ENCODE measurements at regions not wholly inside any gene's neighbourhood (a gene's known extent, or its start where the extent isn't known, plus 50 kb on each side); places are given as distances from the start of the nearest gene placed in this dataset.

GRCh38 chr6:113648698-113649097, 208.4 kb upstream of the MARCKS start:
- Histone ChIP-seq H3K4me3 (ENCODE audit: low read depth, low read length) (no peak overlapping the region), H3K9me3 (ENCODE audit: severe bottlenecking) (no peaks in the 10 kb centered on the region)
- DNase-seq = no peak

GRCh38 chr6:113649276-113649675, 207.9 kb upstream of the MARCKS start:
- Histone ChIP-seq H3K9me3 (ENCODE audit: severe bottlenecking) (no peaks in the 10 kb centered on the region), H3K27ac (no peak overlapping the region), H3K27me3 (ENCODE audit: insufficient read depth, low read depth, severe bottlenecking) (no peaks in the 10 kb centered on the region), H3K36me3 (no peaks in the 10 kb centered on the region), H3K4me3 (ENCODE audit: low read depth, low read length) (no peak overlapping the region)
- DNase-seq = no peak
- TF ChIP-seq, protein P1, sequence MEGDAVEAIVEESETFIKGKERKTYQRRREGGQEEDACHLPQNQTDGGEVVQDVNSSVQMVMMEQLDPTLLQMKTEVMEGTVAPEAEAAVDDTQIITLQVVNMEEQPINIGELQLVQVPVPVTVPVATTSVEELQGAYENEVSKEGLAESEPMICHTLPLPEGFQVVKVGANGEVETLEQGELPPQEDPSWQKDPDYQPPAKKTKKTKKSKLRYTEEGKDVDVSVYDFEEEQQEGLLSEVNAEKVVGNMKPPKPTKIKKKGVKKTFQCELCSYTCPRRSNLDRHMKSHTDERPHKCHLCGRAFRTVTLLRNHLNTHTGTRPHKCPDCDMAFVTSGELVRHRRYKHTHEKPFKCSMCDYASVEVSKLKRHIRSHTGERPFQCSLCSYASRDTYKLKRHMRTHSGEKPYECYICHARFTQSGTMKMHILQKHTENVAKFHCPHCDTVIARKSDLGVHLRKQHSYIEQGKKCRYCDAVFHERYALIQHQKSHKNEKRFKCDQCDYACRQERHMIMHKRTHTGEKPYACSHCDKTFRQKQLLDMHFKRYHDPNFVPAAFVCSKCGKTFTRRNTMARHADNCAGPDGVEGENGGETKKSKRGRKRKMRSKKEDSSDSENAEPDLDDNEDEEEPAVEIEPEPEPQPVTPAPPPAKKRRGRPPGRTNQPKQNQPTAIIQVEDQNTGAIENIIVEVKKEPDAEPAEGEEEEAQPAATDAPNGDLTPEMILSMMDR (IDR thresholded peaks at IDR 0.05; ENCODE audit: low read depth, low read length) = no peak

More at GRCh38 chr6:113648698-113649097, 208.4 kb upstream of the MARCKS start:
- Histone ChIP-seq H3K27ac (no peak overlapping the region), H3K36me3 (no peaks in the 10 kb centered on the region), H3K27me3 (ENCODE audit: insufficient read depth, low read depth, severe bottlenecking) (no peaks in the 10 kb centered on the region)
- TF ChIP-seq, protein P1 (IDR thresholded peaks at IDR 0.05; ENCODE audit: low read depth, low read length) = no peak

GRCh38 chr6:113649880-113650609, 207.1 kb upstream of the MARCKS start:
- Histone ChIP-seq H3K27me3 (ENCODE audit: insufficient read depth, low read depth, severe bottlenecking) (no peaks in the 10 kb centered on the region), H3K4me3 (ENCODE audit: low read depth, low read length) (no peak overlapping the region), H3K36me3 (no peaks in the 10 kb centered on the region), H3K9me3 (ENCODE audit: severe bottlenecking) (no peaks in the 10 kb centered on the region), H3K27ac (no peak overlapping the region)
- TF ChIP-seq, protein P1 (IDR thresholded peaks at IDR 0.05; ENCODE audit: low read depth, low read length) = no peak
- DNase-seq = no peak

DNA sequence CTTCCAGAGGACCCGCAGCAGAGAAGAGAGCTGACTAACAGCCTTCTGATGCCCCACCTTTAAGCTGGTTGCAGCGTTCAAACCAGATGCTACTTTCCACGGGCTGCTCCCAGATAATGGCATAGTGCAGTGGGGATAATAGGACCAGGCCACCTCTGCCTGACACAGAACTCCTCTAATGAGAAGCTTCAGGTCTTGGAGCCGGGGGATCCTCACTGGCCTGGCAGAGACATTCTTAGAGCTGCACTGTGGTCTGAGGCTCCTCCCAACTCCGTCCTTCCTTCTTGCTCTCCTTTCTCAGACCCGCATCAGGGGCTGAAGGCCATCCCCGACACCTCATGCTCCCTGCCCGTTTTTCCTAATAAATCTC, 206.6 kb upstream of the MARCKS start:
- no peaks in the 10 kb centered on the region for H3K27me3 ChIP-seq (ENCODE audit: insufficient read depth, low read depth, severe bottlenecking)
- H3K4me3 ChIP-seq (ENCODE audit: low read depth, low read length) = no peak overlapping the region
- no peaks in the 10 kb centered on the region for H3K36me3 ChIP-seq
- no peaks in the 10 kb centered on the region for H3K9me3 ChIP-seq (ENCODE audit: severe bottlenecking)
- TF ChIP-seq, protein P1 (IDR thresholded peaks at IDR 0.05; ENCODE audit: low read depth, low read length) = no peak
- H3K27ac ChIP-seq = no peak overlapping the region
- no peak for DNase-seq

DNA sequence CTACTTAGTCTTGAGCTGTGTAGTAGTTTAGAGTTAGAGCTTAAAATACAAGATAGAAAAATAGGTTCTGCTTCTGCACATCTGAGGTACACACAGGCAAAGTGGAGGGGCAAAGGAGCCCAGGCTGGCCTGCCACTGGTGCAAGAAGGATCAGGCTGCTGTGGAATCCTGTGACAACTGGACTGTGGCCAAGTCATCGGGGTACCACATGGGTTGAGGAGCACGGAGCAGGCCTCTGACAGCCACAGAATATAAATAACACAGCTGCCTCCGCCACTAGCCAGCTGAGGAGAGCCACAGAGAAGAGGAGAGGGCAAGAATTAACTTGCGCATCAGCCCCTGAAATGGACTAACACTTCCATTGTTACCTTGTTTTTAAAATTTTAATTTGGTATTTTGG, 206.0 kb upstream of the MARCKS start:
- no peak for DNase-seq
- H3K4me3 ChIP-seq (ENCODE audit: low read depth, low read length) = no peak overlapping the region
- TF ChIP-seq, protein P1 (IDR thresholded peaks at IDR 0.05; ENCODE audit: low read depth, low read length) = no peak
- no peak overlapping the region for H3K27ac ChIP-seq
- no peaks in the 10 kb centered on the region for H3K36me3 ChIP-seq
- no peaks in the 10 kb centered on the region for H3K9me3 ChIP-seq (ENCODE audit: severe bottlenecking)
- no peaks in the 10 kb centered on the region for H3K27me3 ChIP-seq (ENCODE audit: insufficient read depth, low read depth, severe bottlenecking)

DNA sequence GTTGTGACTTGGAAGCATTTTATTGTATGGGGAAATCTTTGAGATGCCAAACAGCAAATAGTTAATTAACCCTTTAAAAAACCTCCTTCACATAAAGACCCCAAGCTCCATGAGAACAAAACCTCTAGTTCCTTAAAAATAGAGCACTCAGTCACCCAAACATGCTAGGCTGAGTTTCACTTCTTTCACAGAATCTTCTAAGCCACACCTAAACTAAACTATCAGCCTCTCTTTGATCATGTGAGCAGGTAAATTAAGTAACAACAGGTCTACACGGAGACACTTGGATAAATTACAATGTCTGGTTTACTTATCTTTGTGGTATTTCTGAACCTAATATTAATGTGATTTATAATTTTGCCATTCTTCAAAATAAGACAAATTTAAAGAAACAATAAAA, 205.2 kb upstream of the MARCKS start:
- TF ChIP-seq, protein P1 (IDR thresholded peaks at IDR 0.05; ENCODE audit: low read depth, low read length) = no peak
- Histone ChIP-seq H3K4me3 (ENCODE audit: low read depth, low read length) (no peak overlapping the region), H3K36me3 (no peaks in the 10 kb centered on the region), H3K9me3 (ENCODE audit: severe bottlenecking) (no peaks in the 10 kb centered on the region), H3K27me3 (ENCODE audit: insufficient read depth, low read depth, severe bottlenecking) (no peaks in the 10 kb centered on the region), H3K27ac (no peak overlapping the region)
- DNase-seq = no peak

Data from WERI-Rb-1 (cell line).